Liver (tissue), 8 donors: ENCODE measurements at regions not wholly inside any gene's neighbourhood (a gene's known extent, or its start where the extent isn't known, plus 50 kb on each side); places are given as distances from the start of the nearest gene placed in this dataset.

Experiments used
- DNase-seq: peaks from one replicate; pipeline ENCODE4 v3.0.0-alpha.2; 2017; ENCODE audit warnings: low spot score
- H3K27ac ChIP-seq, 2 donors: one replicate each; pipeline ENCODE4 v1.7.0; 2013; ENCODE audit warnings: inconsistent platforms in 2 of 2, low read length in 2 of 2, control low read depth in 1 of 2, low read depth in 1 of 2, mild to moderate bottlenecking in 1 of 2
- H3K27me3 ChIP-seq, 4 donors: one replicate each; pipeline versions ENCODE4 v1.6.1 to v1.7.0; 2013; ENCODE audit warnings: low read length in 3 of 4, inconsistent platforms in 1 of 4, mild to moderate bottlenecking in 1 of 4, moderate library complexity in 1 of 4; ENCODE audit not compliant: control insufficient read depth in 4 of 4, insufficient read depth in 4 of 4
- H3K36me3 ChIP-seq, 4 donors: one replicate each; pipeline versions ENCODE4 v1.6.1 to v1.7.0; 2013; ENCODE audit warnings: low read length in 3 of 4, mild to moderate bottlenecking in 3 of 4, low read depth in 1 of 4, moderate library complexity in 1 of 4; ENCODE audit not compliant: control insufficient read depth in 4 of 4, insufficient read depth in 3 of 4
- H3K4me1 ChIP-seq, 4 donors: one replicate each; pipeline versions ENCODE4 v1.6.1 to v1.7.0; 2013; ENCODE audit warnings: low read length in 3 of 4, mild to moderate bottlenecking in 3 of 4, moderate library complexity in 1 of 4; ENCODE audit not compliant: control insufficient read depth in 4 of 4, insufficient read depth in 4 of 4
- H3K4me3 ChIP-seq, 3 donors: one replicate each; pipeline versions ENCODE4 v1.6.1 to v1.7.0; 2013; ENCODE audit warnings: low read length in 3 of 3, control low read depth in 1 of 3, low read depth in 1 of 3, mild to moderate bottlenecking in 1 of 3
- H3K9ac ChIP-seq, 2 donors: one replicate each; pipeline ENCODE4 v1.7.0; 2013; ENCODE audit warnings: low read length in 2 of 2, mild to moderate bottlenecking in 2 of 2, moderate library complexity in 2 of 2, control low read depth in 1 of 2, low read depth in 1 of 2
- H3K9me3 ChIP-seq, 4 donors: one replicate each; pipeline versions ENCODE4 v1.6.1 to v1.7.0; 2013; ENCODE audit warnings: low read length in 3 of 4; ENCODE audit not compliant: control insufficient read depth in 4 of 4
- CTCF ChIP-seq: fragments of 150-350 bp; IDR thresholded peaks from 2 replicates; pipeline ENCODE4 v1.5.1; 2017; ENCODE audit warnings: improper control_type of control experiment, low read depth, low read length; ENCODE audit not compliant: missing input control
- EGR1 ChIP-seq, 2 donors: IDR thresholded peaks; 2 replicates each; pipeline ENCODE4 v1.6.1; 2016 to 2018; ENCODE audit warnings: antibody characterized with exemption in 2 of 2, low read depth in 2 of 2
- FOXA2 ChIP-seq: IDR thresholded peaks from 2 replicates; pipeline ENCODE4 v1.6.1; 2016; ENCODE audit warnings: antibody characterized with exemption
- HNF4A ChIP-seq, 2 donors: conservative IDR thresholded peaks; 2 replicates each; pipeline ENCODE4 v1.6.1; 2016; ENCODE audit warnings: antibody characterized with exemption in 2 of 2, mild to moderate bottlenecking in 2 of 2
- NR2F2 ChIP-seq: IDR thresholded peaks from 2 replicates; pipeline ENCODE4 v1.6.1; 2016; ENCODE audit warnings: antibody characterized with exemption
- SP1 ChIP-seq: IDR thresholded peaks from 2 replicates; pipeline ENCODE4 v1.6.1; 2018; ENCODE audit warnings: antibody characterized with exemption, mild to moderate bottlenecking
- TAF1 ChIP-seq: conservative IDR thresholded peaks from 2 replicates; pipeline ENCODE4 v1.6.1; 2016; ENCODE audit warnings: antibody characterized with exemption, mild to moderate bottlenecking
- YY1 ChIP-seq: IDR thresholded peaks from 2 replicates; pipeline ENCODE4 v1.6.1; 2016; ENCODE audit warnings: antibody characterized with exemption, mild to moderate bottlenecking
- ZBTB33 ChIP-seq: IDR thresholded peaks from 2 replicates; pipeline ENCODE4 v1.6.1; 2016; ENCODE audit warnings: antibody characterized with exemption
- WGBS: extraction: QIAGEN DNeasy Blood & Tissue Kit; methylation state at CpG from one replicate; pipeline ENCODE4 v1.1.7; 2013; 5-methylcytosine and 5-hydroxymethylcytosine counted together
- TF ChIP-seq, protein P1 (sequence below): IDR thresholded peaks from 2 replicates; pipeline ENCODE4 v1.6.1; 2016; ENCODE audit warnings: antibody characterized with exemption
- TF ChIP-seq, protein P2 (sequence below): IDR thresholded peaks from 2 replicates; pipeline ENCODE4 v1.6.1; 2016; ENCODE audit warnings: antibody characterized with exemption, mild to moderate bottlenecking
- TF ChIP-seq, protein P3 (sequence below): IDR thresholded peaks from 2 replicates; pipeline ENCODE4 v1.6.1; 2016; ENCODE audit warnings: antibody characterized with exemption
- donor health status: healthy.
- donor health status: healthy.
- donor health status: healthy.
- donor health status: healthy.
- donor health status: healthy.

- H3K36me3 ChIP-seq = no peaks in the 10 kb centered on the region
- no peaks in the 10 kb centered on the region for H3K27me3 ChIP-seq
- DNase-seq = no peak
- H3K9ac ChIP-seq = no peak overlapping the region
- H3K4me3 ChIP-seq = no peak overlapping the region
- WGBS = 80% methylated on average over 3 of the region's 3 CpGs
- no peak overlapping the region for H3K27ac ChIP-seq
- H3K4me1 ChIP-seq = peaks cover 0 to 10% (median 4%) of the 10 kb centered on the region in 4 donors
- no peaks in the 10 kb centered on the region for H3K9me3 ChIP-seq
- no peak for TF ChIP-seq CTCF
- TF ChIP-seq, protein P1, sequence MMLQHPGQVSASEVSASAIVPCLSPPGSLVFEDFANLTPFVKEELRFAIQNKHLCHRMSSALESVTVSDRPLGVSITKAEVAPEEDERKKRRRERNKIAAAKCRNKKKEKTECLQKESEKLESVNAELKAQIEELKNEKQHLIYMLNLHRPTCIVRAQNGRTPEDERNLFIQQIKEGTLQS = no peak
Observed at GRCh38 chr11:70000228-70000627, 77.9 kb upstream of the ANO1 start.

- Histone ChIP-seq H3K27me3 (no peaks in the 10 kb centered on the region), H3K9ac (no peak overlapping the region), H3K9me3 (no peaks in the 10 kb centered on the region), H3K4me3 (no peak overlapping the region), H3K36me3 (no peaks in the 10 kb centered on the region), H3K4me1 (peaks cover 0 to 10% (median 4%) of the 10 kb centered on the region in 4 donors), H3K27ac (no peak overlapping the region)
- 86% methylated on average over 6 of the region's 6 CpGs for WGBS
- no peak for DNase-seq
- TF ChIP-seq EGR1 (IDR thresholded peaks at IDR 0.05; ENCODE audit: low read depth in 2 of 2) = no peak
- no peak for TF ChIP-seq TAF1
- TF ChIP-seq, protein P1 = no peak
- TF ChIP-seq FOXA2 = no peak
- no peak for TF ChIP-seq NR2F2
- no peak for TF ChIP-seq SP1
- no peak for TF ChIP-seq HNF4A (conservative IDR thresholded peaks at IDR 0.05)
- TF ChIP-seq, protein P2, sequence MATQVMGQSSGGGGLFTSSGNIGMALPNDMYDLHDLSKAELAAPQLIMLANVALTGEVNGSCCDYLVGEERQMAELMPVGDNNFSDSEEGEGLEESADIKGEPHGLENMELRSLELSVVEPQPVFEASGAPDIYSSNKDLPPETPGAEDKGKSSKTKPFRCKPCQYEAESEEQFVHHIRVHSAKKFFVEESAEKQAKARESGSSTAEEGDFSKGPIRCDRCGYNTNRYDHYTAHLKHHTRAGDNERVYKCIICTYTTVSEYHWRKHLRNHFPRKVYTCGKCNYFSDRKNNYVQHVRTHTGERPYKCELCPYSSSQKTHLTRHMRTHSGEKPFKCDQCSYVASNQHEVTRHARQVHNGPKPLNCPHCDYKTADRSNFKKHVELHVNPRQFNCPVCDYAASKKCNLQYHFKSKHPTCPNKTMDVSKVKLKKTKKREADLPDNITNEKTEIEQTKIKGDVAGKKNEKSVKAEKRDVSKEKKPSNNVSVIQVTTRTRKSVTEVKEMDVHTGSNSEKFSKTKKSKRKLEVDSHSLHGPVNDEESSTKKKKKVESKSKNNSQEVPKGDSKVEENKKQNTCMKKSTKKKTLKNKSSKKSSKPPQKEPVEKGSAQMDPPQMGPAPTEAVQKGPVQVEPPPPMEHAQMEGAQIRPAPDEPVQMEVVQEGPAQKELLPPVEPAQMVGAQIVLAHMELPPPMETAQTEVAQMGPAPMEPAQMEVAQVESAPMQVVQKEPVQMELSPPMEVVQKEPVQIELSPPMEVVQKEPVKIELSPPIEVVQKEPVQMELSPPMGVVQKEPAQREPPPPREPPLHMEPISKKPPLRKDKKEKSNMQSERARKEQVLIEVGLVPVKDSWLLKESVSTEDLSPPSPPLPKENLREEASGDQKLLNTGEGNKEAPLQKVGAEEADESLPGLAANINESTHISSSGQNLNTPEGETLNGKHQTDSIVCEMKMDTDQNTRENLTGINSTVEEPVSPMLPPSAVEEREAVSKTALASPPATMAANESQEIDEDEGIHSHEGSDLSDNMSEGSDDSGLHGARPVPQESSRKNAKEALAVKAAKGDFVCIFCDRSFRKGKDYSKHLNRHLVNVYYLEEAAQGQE = no peak
- TF ChIP-seq YY1 = no peak
- TF ChIP-seq, protein P3, sequence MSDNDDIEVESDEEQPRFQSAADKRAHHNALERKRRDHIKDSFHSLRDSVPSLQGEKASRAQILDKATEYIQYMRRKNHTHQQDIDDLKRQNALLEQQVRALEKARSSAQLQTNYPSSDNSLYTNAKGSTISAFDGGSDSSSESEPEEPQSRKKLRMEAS = no peak
- TF ChIP-seq ZBTB33 = no peak
- no peak for TF ChIP-seq CTCF
Observed at GRCh38 chr11:70001246-70001645, 76.9 kb upstream of the ANO1 start.
